ENCODE measurements at regions not wholly inside any gene's neighbourhood (a gene's known extent, or its start where the extent isn't known, plus 50 kb on each side); places are given as distances from the start of the nearest gene placed in this dataset.

DNA sequence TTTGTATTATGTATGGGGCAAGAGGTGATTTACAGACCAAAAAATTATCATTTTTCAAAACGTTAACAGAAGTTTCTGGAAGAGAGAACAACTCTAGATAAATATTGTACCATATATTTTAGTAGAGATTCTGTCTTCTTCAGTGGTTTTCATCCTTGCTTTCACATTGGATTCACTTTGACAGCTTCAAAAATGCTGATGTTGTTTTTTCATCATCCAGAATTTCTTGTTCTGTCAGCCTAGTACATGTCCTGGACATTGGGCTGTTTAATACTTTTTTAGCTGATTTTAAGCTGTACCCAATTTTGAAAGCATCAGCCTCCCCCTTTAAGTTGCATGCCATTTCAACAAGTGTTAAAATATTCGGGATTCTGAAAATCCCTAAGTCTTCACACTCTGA is 711.3 kb upstream of the LRATD1 start:
- DNase-seq (ENCODE audit: low read depth in 4 of 6, low spot score in 6 of 6) = no peak
- no peaks in the 10 kb centered on the region for H3K27me3 ChIP-seq (ENCODE audit: control insufficient read depth, insufficient read depth, low read length)
- H3K27ac ChIP-seq (ENCODE audit: low read depth, low read length) = no peak overlapping the region
- WGBS (ENCODE audit: insufficient coverage) = no CpG with 5 or more reads among the region's 2 CpGs
- H3K4me3 ChIP-seq (ENCODE audit: low read depth, low read length) = no peak overlapping the region
- H3K4me1 ChIP-seq (ENCODE audit: control insufficient read depth, insufficient read depth, low read length) = no peaks in the 10 kb centered on the region
- no peaks in the 10 kb centered on the region for H3K9me3 ChIP-seq (ENCODE audit: control insufficient read depth, insufficient read depth, low read length)
- H3K36me3 ChIP-seq (ENCODE audit: control insufficient read depth, insufficient read depth, low read length) = no peaks in the 10 kb centered on the region

DNA sequence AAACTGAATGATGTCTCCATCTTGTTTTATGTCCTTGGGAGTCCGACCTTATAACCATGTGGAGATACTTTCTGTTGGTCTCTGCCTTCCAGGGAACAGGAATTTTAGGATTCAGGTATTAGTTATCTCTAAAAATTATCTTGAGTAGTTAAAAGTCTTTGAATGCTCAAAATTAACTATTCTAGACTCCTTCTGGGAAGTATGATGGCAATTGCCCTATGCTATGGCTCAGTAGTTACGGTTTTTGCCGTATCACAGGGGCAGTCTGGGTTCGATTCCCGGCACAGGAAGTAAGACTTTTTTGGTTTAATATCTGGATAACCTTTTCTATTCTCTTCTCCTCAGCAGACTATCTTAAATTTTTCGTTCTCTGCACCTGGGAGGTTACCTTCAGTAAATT is 708.7 kb upstream of the LRATD1 start:
- Histone ChIP-seq H3K36me3 (ENCODE audit: control insufficient read depth, insufficient read depth, low read length) (no peaks in the 10 kb centered on the region), H3K27ac (ENCODE audit: low read depth, low read length) (no peak overlapping the region), H3K4me3 (ENCODE audit: low read depth, low read length) (no peak overlapping the region), H3K27me3 (ENCODE audit: control insufficient read depth, insufficient read depth, low read length) (no peaks in the 10 kb centered on the region), H3K4me1 (ENCODE audit: control insufficient read depth, insufficient read depth, low read length) (no peaks in the 10 kb centered on the region), H3K9me3 (ENCODE audit: control insufficient read depth, insufficient read depth, low read length) (peaks cover 1% of the 10 kb centered on the region)
- DNase-seq (ENCODE audit: low read depth in 4 of 6, low spot score in 6 of 6) = no peak
- WGBS (ENCODE audit: insufficient coverage) = no CpG with 5 or more reads among the region's 6 CpGs

DNA sequence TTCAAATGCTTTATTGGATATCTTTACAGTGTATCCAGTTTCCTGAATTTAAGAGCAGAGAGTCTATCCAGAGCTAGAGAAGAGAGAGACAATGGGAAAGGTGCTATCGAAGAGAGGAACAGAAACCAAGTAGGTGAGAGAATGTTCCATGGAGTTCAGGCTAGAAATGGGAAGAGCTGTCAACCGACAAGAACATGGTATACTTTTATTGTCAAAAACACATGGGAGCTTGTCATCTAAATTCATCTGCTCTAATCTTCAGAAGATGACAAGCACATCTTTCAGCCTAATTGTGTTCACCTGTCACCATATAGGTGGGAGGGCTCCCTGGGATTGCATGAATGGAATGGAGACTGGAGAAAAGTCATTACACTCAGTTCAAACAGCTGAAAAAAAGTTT is 690.4 kb upstream of the LRATD1 start:
- H3K9me3 ChIP-seq (ENCODE audit: control insufficient read depth, insufficient read depth, low read length) = no peaks in the 10 kb centered on the region
- no peaks in the 10 kb centered on the region for H3K27me3 ChIP-seq (ENCODE audit: control insufficient read depth, insufficient read depth, low read length)
- no peak overlapping the region for H3K4me3 ChIP-seq (ENCODE audit: low read depth, low read length)
- no peaks in the 10 kb centered on the region for H3K4me1 ChIP-seq (ENCODE audit: control insufficient read depth, insufficient read depth, low read length)
- WGBS (ENCODE audit: insufficient coverage) = 100% methylated on average over 1 of the region's 2 CpGs
- no peaks in the 10 kb centered on the region for H3K36me3 ChIP-seq (ENCODE audit: control insufficient read depth, insufficient read depth, low read length)
- no peak for DNase-seq (ENCODE audit: low read depth in 4 of 6, low spot score in 6 of 6)
- no peak overlapping the region for H3K27ac ChIP-seq (ENCODE audit: low read depth, low read length)

DNA sequence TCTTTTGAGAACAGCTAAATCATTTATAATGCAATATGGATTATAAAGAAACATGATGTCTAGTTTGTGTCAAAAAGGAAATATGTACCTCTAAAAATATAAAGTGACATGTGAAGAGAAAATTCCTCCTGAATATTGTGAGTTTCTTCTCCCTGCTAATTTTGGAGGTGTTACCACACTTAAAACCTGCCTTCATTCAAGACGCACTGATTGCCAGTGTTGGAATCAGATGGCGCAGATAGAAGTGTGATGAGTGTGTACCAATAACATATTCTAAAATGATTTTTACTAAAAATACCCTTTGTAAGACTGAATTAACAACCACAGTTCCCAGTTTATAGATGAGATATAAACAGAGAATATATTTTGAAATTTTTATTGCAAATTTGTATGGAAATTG is 681.8 kb upstream of the LRATD1 start:
- DNase-seq (ENCODE audit: low read depth in 4 of 6, low spot score in 6 of 6) = peak in 1 of 6 donors; percentile 60
- Histone ChIP-seq H3K27me3 (ENCODE audit: control insufficient read depth, insufficient read depth, low read length) (no peaks in the 10 kb centered on the region), H3K9me3 (ENCODE audit: control insufficient read depth, insufficient read depth, low read length) (no peaks in the 10 kb centered on the region), H3K36me3 (ENCODE audit: control insufficient read depth, insufficient read depth, low read length) (no peaks in the 10 kb centered on the region), H3K27ac (ENCODE audit: low read depth, low read length) (no peak overlapping the region), H3K4me3 (ENCODE audit: low read depth, low read length) (no peak overlapping the region), H3K4me1 (ENCODE audit: control insufficient read depth, insufficient read depth, low read length) (no peaks in the 10 kb centered on the region)
- no CpG with 5 or more reads among the region's 2 CpGs for WGBS (ENCODE audit: insufficient coverage)

DNA sequence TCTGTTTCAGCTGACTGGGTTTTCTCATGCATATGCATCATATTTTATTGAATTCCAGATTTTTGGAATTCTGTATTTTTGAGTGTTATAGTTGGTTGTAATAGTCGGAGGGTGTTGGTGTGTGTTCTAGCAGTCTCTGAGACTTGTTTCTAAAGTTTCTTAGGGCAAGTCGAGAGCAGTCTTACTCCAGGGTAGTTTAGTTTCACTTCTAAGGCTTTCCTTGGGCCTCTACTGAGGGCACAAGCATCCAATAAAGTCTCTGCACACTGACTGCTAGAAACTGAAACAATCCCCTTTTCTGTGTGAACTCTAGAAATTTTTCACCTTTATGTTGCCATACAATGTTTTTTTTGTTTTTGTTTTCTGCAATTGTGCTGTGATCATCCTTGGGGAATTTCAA is 663.7 kb upstream of the LRATD1 start:
- no peaks in the 10 kb centered on the region for H3K4me1 ChIP-seq (ENCODE audit: control insufficient read depth, insufficient read depth, low read length)
- no peak overlapping the region for H3K4me3 ChIP-seq (ENCODE audit: low read depth, low read length)
- 100% methylated on average over 1 of the region's 2 CpGs for WGBS (ENCODE audit: insufficient coverage)
- no peak for DNase-seq (ENCODE audit: low read depth in 4 of 6, low spot score in 6 of 6)
- H3K27ac ChIP-seq (ENCODE audit: low read depth, low read length) = no peak overlapping the region
- H3K27me3 ChIP-seq (ENCODE audit: control insufficient read depth, insufficient read depth, low read length) = no peaks in the 10 kb centered on the region
- no peaks in the 10 kb centered on the region for H3K36me3 ChIP-seq (ENCODE audit: control insufficient read depth, insufficient read depth, low read length)
- no peaks in the 10 kb centered on the region for H3K9me3 ChIP-seq (ENCODE audit: control insufficient read depth, insufficient read depth, low read length)

GRCh38 chr2:13986119-13986720 is 646.3 kb upstream of the LRATD1 start:
- Histone ChIP-seq H3K27me3 (ENCODE audit: control insufficient read depth, insufficient read depth, low read length) (no peaks in the 10 kb centered on the region), H3K36me3 (ENCODE audit: control insufficient read depth, insufficient read depth, low read length) (no peaks in the 10 kb centered on the region), H3K4me1 (ENCODE audit: control insufficient read depth, insufficient read depth, low read length) (no peaks in the 10 kb centered on the region), H3K4me3 (ENCODE audit: low read depth, low read length) (no peak overlapping the region), H3K27ac (ENCODE audit: low read depth, low read length) (no peak overlapping the region), H3K9me3 (ENCODE audit: control insufficient read depth, insufficient read depth, low read length) (peaks cover 6% of the 10 kb centered on the region)
- WGBS (ENCODE audit: insufficient coverage) = 100% methylated on average over 1 of the region's 8 CpGs
- peak in 1 of 6 donors; percentile 45 for DNase-seq (ENCODE audit: low read depth in 4 of 6, low spot score in 6 of 6)

- H3K27ac ChIP-seq (ENCODE audit: low read depth, low read length) = no peak overlapping the region
- H3K36me3 ChIP-seq (ENCODE audit: control insufficient read depth, insufficient read depth, low read length) = no peaks in the 10 kb centered on the region
- H3K4me3 ChIP-seq (ENCODE audit: low read depth, low read length) = no peak overlapping the region
- no peak for DNase-seq (ENCODE audit: low read depth in 4 of 6, low spot score in 6 of 6)
- no peaks in the 10 kb centered on the region for H3K4me1 ChIP-seq (ENCODE audit: control insufficient read depth, insufficient read depth, low read length)
- H3K27me3 ChIP-seq (ENCODE audit: control insufficient read depth, insufficient read depth, low read length) = no peaks in the 10 kb centered on the region
- H3K9me3 ChIP-seq (ENCODE audit: control insufficient read depth, insufficient read depth, low read length) = peaks cover 5% of the 10 kb centered on the region
Observed at GRCh38 chr2:13996527-13996926, 636.0 kb upstream of the LRATD1 start.

GRCh38 chr2:14011190-14011589 is 621.3 kb upstream of the LRATD1 start:
- WGBS (ENCODE audit: insufficient coverage) = 43% methylated on average over 4 of the region's 4 CpGs
- H3K4me1 ChIP-seq (ENCODE audit: control insufficient read depth, insufficient read depth, low read length) = no peaks in the 10 kb centered on the region
- no peaks in the 10 kb centered on the region for H3K27me3 ChIP-seq (ENCODE audit: control insufficient read depth, insufficient read depth, low read length)
- no peaks in the 10 kb centered on the region for H3K9me3 ChIP-seq (ENCODE audit: control insufficient read depth, insufficient read depth, low read length)
- no peak overlapping the region for H3K27ac ChIP-seq (ENCODE audit: low read depth, low read length)
- H3K4me3 ChIP-seq (ENCODE audit: low read depth, low read length) = no peak overlapping the region
- DNase-seq (ENCODE audit: low read depth in 4 of 6, low spot score in 6 of 6) = peak in 1 of 6 donors; percentile 43
- H3K36me3 ChIP-seq (ENCODE audit: control insufficient read depth, insufficient read depth, low read length) = no peaks in the 10 kb centered on the region

- no CpG with 5 or more reads among the region's 4 CpGs for WGBS (ENCODE audit: insufficient coverage)
- H3K9me3 ChIP-seq (ENCODE audit: control insufficient read depth, insufficient read depth, low read length) = no peaks in the 10 kb centered on the region
- H3K27me3 ChIP-seq (ENCODE audit: control insufficient read depth, insufficient read depth, low read length) = no peaks in the 10 kb centered on the region
Observed at GRCh38 chr2:14015113-14015630, 617.3 kb upstream of the LRATD1 start.

GRCh38 chr2:14016289-14016955 is 616.1 kb upstream of the LRATD1 start:
- Histone ChIP-seq H3K27me3 (ENCODE audit: control insufficient read depth, insufficient read depth, low read length) (no peaks in the 10 kb centered on the region), H3K36me3 (ENCODE audit: control insufficient read depth, insufficient read depth, low read length) (no peaks in the 10 kb centered on the region), H3K9me3 (ENCODE audit: control insufficient read depth, insufficient read depth, low read length) (no peaks in the 10 kb centered on the region), H3K4me1 (ENCODE audit: control insufficient read depth, insufficient read depth, low read length) (no peaks in the 10 kb centered on the region), H3K4me3 (ENCODE audit: low read depth, low read length) (no peak overlapping the region), H3K27ac (ENCODE audit: low read depth, low read length) (no peak overlapping the region)
- peak in 2 of 6 donors; percentile 40 to 45 for DNase-seq (ENCODE audit: low read depth in 4 of 6, low spot score in 6 of 6)

More at GRCh38 chr2:14015113-14015630, 617.3 kb upstream of the LRATD1 start:
- Histone ChIP-seq H3K4me1 (ENCODE audit: control insufficient read depth, insufficient read depth, low read length) (no peaks in the 10 kb centered on the region), H3K36me3 (ENCODE audit: control insufficient read depth, insufficient read depth, low read length) (no peaks in the 10 kb centered on the region), H3K27ac (ENCODE audit: low read depth, low read length) (no peak overlapping the region), H3K4me3 (ENCODE audit: low read depth, low read length) (no peak overlapping the region)
- peak in 2 of 6 donors; percentile 7 to 49 for DNase-seq (ENCODE audit: low read depth in 4 of 6, low spot score in 6 of 6)

All from spinal cord (tissue), 9 donors.